ENCODE measurements at regions not wholly inside any gene's neighbourhood (a gene's known extent, or its start where the extent isn't known, plus 50 kb on each side); places are given as distances from the start of the nearest gene placed in this dataset.

- TF ChIP-seq CTCF (IDR thresholded peaks at IDR 0.05) (no peak), TCF7L2 (IDR thresholded peaks at IDR 0.05; ENCODE audit: low read depth, low read length) (no peak), REST (IDR thresholded peaks at IDR 0.05; ENCODE audit: insufficient read depth in 1 of 2, low read depth in 2 of 2, low read length in 1 of 2) (no peak), POLR2AphosphoS5 (IDR thresholded peaks at IDR 0.05; ENCODE audit: low read depth, low read length) (no peak)
Measured at GRCh38 chr10:23585186-23585585, 146.3 kb downstream of the OTUD1 start.
